ENCODE measurements at regions not wholly inside any gene's neighbourhood (a gene's known extent, or its start where the extent isn't known, plus 50 kb on each side); places are given as distances from the start of the nearest gene placed in this dataset.

DNA sequence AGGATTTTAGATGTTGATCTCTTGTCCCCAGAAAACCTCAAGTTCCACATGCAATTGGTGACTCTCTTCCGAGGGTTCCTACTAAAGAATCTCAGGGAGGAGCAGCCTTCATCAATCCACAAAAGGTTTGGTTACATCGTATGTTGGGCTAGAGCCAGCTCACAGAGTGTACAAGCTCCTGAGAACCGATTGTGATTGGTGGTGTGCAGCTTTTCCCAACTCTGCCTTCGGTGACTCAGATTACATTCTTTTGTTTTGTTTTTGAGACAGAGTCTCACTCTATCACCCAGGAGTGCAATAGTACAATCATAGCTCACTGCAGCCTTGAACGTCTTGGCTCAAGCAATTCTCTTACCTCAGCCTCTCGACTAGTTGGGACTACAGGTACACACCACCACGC lies 172.4 kb downstream of the PMP22 start:
- H3K4me3 Mint-ChIP-seq, result no peak overlapping the region
- H3K9me3 Mint-ChIP-seq, result no peaks in the 10 kb centered on the region
- no peaks in the 10 kb centered on the region for H3K36me3 Mint-ChIP-seq
- H3K27ac Mint-ChIP-seq, result no peak overlapping the region
- no peaks in the 10 kb centered on the region for H3K4me1 Mint-ChIP-seq
- H3K27me3 Mint-ChIP-seq, result peaks cover 4 to 8% of the 10 kb centered on the region in 2 donors
- ATAC-seq (replicated peaks) (no peak), DNase-seq (no peak)

DNA sequence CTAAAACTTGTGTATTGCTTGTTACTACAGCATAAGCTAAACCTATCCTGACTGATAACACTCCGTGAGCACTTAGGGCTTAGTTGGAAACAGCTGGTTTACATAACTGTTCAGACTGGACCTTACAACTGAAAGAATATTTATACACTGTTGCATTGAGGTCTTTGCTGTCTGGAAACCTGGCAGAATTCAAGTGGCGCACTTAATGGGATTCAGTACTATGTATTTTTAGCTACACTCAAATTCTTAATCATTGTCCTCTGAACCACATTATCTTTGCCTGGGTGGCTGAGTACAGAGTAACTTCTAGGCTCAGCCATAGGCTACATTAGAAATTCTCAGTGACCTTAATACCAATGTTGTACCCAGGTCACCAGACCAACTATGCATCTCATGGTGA lies 172.9 kb downstream of the PMP22 start:
- ATAC-seq (replicated peaks) (no peak), DNase-seq (no peak)
- Mint-ChIP-seq H3K4me1 (no peaks in the 10 kb centered on the region), H3K27ac (no peak overlapping the region), H3K9me3 (no peaks in the 10 kb centered on the region), H3K36me3 (no peaks in the 10 kb centered on the region), H3K4me3 (no peak overlapping the region), H3K27me3 (peaks cover 8 to 11% of the 10 kb centered on the region in 2 donors)

DNA sequence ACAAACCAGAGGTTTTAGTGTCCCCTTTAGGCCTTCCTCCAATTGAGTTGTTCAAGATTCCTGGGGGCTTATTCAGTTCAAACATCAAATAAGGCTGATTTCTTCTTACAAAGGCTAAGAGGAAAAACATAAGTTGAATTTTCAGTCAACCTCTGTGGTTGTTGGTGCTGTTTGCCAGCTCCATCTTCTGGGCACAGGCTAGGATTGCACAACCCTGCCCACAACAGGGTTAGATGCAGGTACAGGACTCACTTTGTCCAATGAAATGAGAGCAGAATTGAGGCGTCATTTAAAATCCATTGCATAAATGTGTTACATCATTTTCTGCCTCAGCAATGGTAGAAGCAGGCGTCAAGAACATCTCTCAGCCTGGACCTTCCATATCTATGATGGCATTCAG lies 173.3 kb downstream of the PMP22 start:
- ATAC-seq (replicated peaks) (no peak), DNase-seq (no peak)
- Mint-ChIP-seq H3K4me1 (no peaks in the 10 kb centered on the region), H3K4me3 (no peak overlapping the region), H3K9me3 (no peaks in the 10 kb centered on the region), H3K27ac (no peak overlapping the region), H3K27me3 (peaks cover 9 to 12% of the 10 kb centered on the region in 2 donors), H3K36me3 (no peaks in the 10 kb centered on the region)

DNA sequence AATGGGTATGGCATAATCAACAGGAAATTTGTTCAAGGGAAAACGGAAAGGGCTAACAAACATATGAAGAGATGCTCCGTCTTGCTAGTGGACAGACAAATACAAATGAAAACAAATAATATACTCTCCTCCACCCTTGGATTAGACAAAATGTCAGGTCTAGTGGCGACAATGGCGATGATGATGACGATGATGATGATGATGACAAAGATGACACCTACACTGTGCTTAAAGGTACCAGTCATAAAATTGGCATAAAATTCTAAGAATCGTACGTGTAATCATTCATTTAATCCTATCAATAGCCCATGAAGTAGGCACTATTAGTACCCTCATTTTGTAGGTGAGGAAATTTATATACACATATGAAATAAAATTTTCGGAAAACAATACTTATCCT lies 174.6 kb downstream of the PMP22 start:
- H3K27me3 Mint-ChIP-seq, result peaks cover 9 to 12% of the 10 kb centered on the region in 2 donors
- no peak overlapping the region for H3K4me3 Mint-ChIP-seq
- no peak overlapping the region for H3K27ac Mint-ChIP-seq
- no peak for ATAC-seq (replicated peaks)
- no peaks in the 10 kb centered on the region for H3K36me3 Mint-ChIP-seq
- H3K4me1 Mint-ChIP-seq, result no peaks in the 10 kb centered on the region
- H3K9me3 Mint-ChIP-seq, result no peaks in the 10 kb centered on the region
- no peak for DNase-seq

DNA sequence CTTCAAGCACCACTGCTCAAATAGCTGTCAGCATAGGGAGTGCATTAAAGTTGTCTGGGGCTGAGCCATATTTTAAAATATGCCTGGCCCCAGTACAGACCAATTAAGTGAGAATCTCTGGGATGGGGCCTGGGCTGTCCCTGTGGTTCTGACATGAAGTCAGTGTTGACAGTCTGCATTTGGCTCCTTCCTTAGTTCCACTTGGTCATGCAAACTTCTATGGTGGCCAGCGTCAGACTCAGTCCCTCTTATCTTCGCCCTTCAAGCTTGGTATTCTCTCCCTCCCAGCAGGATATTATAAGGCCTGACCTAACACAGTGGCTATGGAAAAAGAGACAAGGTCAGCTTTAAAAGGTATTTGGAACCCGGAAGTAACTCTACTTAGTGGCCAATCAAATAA lies 177.2 kb downstream of the PMP22 start:
- Mint-ChIP-seq H3K36me3 (no peaks in the 10 kb centered on the region), H3K27me3 (peaks cover 9 to 12% of the 10 kb centered on the region in 2 donors), H3K4me3 (no peak overlapping the region), H3K4me1 (no peaks in the 10 kb centered on the region), H3K9me3 (no peaks in the 10 kb centered on the region), H3K27ac (no peak overlapping the region)
- DNase-seq, result no peak
- no peak for ATAC-seq (replicated peaks)

DNA sequence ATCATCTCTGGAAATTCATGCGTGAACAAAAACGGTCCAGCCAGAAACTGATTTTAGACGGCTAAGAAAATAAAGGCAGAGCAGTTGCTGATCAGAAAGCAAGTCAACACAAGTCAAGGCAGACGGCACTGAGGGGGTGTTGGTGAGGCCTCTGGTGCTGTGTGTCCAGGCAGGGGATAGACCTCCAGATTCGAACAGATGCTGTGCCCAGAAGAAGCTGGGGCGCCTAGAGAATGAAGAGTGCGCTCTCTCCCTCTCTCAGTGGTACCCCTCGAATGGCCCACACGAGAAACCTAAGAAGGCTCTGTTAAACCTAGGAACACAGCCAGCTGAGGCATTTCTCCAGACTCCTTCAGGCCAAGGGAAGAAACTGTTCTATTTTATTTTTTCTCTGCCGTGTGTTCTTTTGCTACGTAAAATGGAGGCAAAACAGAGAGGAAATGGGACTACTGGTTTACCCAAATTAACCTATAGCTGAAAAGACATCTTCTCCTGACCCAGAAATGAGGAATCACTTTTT lies 178.3 kb downstream of the PMP22 start:
- H3K27ac Mint-ChIP-seq, result no peak overlapping the region
- H3K27me3 Mint-ChIP-seq, result peaks cover 9 to 12% of the 10 kb centered on the region in 2 donors
- H3K4me3 Mint-ChIP-seq, result no peak overlapping the region
- H3K9me3 Mint-ChIP-seq, result no peaks in the 10 kb centered on the region
- ATAC-seq (replicated peaks) (no peak), DNase-seq (no peak)
- H3K36me3 Mint-ChIP-seq, result no peaks in the 10 kb centered on the region
- no peaks in the 10 kb centered on the region for H3K4me1 Mint-ChIP-seq

DNA sequence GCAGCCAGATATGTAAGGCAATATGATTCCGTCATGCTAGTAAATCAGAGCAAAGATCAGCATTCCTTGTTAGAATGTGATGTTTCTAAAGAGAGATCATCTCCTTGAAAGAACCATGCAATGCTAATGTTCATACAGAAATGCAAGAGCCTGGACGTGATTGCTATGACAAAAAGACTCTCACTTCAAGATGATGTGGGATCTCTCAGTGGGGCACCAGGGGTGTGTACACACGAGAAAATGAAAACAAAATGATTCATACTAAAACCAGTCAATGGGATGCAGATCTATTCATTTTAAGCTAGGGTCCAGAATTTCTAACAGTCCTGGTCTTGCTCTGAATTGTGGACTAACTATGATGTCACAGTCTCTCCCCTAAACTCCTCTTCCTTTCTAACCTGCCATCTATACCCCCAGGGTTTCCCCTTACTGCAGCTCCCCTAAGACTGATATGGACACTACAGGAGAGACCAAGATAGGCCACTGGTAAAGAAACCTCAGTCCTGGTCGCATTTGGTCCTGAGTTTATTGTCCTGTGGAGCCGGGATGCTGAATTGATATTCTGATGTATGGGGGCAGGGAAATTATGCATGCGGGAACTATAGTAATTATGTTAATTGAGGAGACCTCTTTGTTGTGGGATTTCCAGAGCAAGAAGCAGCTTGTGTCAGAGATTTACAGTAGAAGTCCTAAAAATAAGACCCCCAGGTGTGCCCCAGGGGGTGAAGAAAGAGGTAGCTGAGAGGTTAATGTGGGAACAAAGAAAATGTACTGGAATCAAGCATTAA lies 179.0 kb downstream of the PMP22 start:
- Mint-ChIP-seq H3K27me3 (peaks cover 9 to 12% of the 10 kb centered on the region in 2 donors), H3K27ac (no peak overlapping the region), H3K36me3 (no peaks in the 10 kb centered on the region), H3K9me3 (no peaks in the 10 kb centered on the region), H3K4me1 (no peaks in the 10 kb centered on the region), H3K4me3 (no peak overlapping the region)
- ATAC-seq (replicated peaks) (no peak), DNase-seq (no peak)

DNA sequence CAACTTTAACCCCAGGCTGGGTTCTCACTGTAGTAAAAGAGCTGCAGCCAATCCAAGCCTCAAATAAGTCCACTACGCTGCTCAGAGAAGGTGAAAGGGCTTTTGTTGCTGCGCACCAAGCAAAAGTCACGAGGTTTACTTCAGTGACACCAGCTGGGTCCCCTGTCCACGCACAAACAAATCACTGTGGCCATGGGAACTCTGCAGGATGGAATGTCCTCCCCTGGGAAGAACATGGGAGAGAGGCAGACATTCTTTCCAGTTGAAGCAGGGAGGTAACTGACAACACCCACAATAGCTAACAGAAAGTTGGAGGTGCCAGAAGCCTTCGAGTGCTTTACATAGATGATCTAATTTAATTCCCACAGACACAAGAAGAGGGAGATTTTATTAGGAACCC lies 181.9 kb downstream of the PMP22 start:
- H3K27me3 Mint-ChIP-seq, result peaks cover 5 to 7% of the 10 kb centered on the region in 2 donors
- ATAC-seq (replicated peaks) (no peak), DNase-seq (no peak)
- no peak overlapping the region for H3K27ac Mint-ChIP-seq
- no peak overlapping the region for H3K4me3 Mint-ChIP-seq
- no peaks in the 10 kb centered on the region for H3K4me1 Mint-ChIP-seq
- no peaks in the 10 kb centered on the region for H3K9me3 Mint-ChIP-seq
- no peaks in the 10 kb centered on the region for H3K36me3 Mint-ChIP-seq

DNA sequence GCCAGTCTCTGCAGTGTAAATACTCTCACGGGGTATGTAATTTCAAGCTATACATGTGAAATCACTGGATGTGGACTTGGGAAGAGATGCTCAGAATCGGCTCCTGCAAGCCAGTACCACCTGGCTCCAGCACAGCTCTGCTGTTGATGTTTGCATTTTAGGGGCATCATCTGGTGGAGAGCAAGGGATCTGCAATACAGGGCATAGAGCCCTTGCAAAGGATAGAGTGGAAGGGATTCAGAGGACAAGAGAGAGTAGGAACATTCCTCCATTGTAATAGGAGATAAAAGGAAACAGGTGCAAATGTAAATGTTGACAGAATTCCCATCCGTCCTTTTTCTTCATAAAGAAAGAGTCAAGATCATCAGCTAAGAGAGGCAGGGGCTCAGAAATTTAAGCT lies 184.1 kb downstream of the PMP22 start:
- DNase-seq (no peak), ATAC-seq (replicated peaks) (no peak)
- no peak overlapping the region for H3K27ac Mint-ChIP-seq
- no peaks in the 10 kb centered on the region for H3K4me1 Mint-ChIP-seq
- H3K4me3 Mint-ChIP-seq, result no peak overlapping the region
- no peaks in the 10 kb centered on the region for H3K36me3 Mint-ChIP-seq
- H3K9me3 Mint-ChIP-seq, result no peaks in the 10 kb centered on the region
- H3K27me3 Mint-ChIP-seq, result no peaks in the 10 kb centered on the region

DNA sequence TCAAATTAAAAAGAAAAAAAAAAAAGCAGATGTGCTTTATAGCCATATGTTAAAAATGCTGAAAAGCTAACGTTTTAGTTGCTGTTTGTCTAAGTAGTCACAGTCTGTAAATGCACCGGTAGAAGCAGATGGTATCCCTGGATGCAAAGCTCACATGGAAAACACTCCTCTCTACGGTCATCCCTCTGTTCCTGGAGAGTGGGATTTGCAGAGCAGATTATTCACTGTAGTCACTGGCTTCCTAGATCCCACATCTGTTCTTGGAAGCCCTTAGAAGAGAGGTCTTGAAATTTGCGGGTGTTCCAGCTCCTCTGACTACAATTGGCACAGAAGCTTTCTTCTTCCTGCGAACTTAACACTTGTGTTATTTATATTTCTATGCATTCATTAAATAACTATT lies 186.6 kb downstream of the PMP22 start:
- no peak for ATAC-seq (replicated peaks)
- no peaks in the 10 kb centered on the region for H3K9me3 Mint-ChIP-seq
- DNase-seq, result no peak
- no peaks in the 10 kb centered on the region for H3K27me3 Mint-ChIP-seq
- H3K27ac Mint-ChIP-seq, result no peak overlapping the region
- H3K4me3 Mint-ChIP-seq, result no peak overlapping the region
- no peaks in the 10 kb centered on the region for H3K36me3 Mint-ChIP-seq
- no peaks in the 10 kb centered on the region for H3K4me1 Mint-ChIP-seq

DNA sequence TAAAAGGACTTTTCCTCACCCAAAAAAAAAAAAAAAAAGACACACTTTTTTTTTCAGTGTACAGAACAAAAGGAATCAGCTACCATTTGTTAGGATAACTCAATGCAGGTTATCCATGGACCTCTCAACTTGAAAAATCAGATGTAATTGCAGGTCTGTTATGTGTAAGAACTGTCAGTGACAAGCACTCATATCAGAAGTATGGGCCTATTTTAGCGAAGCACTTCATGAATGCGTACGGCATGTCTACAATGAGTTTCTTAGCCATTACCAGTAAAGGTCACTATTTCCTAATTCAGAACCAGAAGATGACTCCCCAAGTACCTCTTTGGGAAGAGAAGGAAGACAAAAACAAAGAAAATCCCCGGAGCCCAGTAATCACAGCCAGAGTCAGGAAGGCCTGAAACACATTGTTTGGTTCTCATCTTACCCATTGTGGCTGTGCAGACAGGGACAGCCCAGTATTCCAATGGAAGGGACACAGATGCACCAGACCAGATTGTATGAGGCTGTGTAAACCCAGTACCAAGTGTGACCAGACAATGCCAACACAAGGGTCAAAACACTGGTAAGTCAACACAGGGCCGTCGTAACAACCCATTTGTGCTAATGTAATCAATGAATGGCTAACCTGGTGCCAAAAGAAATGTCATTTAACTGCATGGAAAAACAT lies 188.0 kb downstream of the PMP22 start:
- no peak overlapping the region for H3K27ac Mint-ChIP-seq
- H3K27me3 Mint-ChIP-seq, result no peaks in the 10 kb centered on the region
- no peaks in the 10 kb centered on the region for H3K4me1 Mint-ChIP-seq
- no peaks in the 10 kb centered on the region for H3K9me3 Mint-ChIP-seq
- no peaks in the 10 kb centered on the region for H3K36me3 Mint-ChIP-seq
- ATAC-seq (replicated peaks), result no peak
- DNase-seq, result no peak
- H3K4me3 Mint-ChIP-seq, result no peak overlapping the region

DNA sequence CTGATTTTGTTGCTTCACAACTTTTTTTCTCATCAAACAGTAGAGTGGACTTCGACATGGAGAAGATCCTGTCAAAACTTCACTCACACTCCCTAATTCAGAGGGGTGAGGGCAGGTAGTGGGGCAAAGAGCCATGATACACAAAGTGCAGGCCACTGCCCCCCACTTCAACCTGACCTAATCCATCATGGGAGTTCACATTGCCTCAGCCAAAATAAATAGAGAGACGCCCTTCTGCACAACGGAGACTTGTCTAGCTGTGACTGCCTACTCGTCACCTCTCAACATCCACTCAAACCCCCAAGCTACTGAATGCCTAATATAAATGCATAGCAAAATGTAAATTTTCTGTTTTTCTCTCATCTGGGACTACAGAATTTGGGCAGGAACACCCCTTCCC lies 213.2 kb downstream of the PMP22 start:
- Mint-ChIP-seq H3K9me3 (peaks cover 0 to 2% of the 10 kb centered on the region in 2 donors), H3K27ac (no peak overlapping the region)
- no peak for DNase-seq

DNA sequence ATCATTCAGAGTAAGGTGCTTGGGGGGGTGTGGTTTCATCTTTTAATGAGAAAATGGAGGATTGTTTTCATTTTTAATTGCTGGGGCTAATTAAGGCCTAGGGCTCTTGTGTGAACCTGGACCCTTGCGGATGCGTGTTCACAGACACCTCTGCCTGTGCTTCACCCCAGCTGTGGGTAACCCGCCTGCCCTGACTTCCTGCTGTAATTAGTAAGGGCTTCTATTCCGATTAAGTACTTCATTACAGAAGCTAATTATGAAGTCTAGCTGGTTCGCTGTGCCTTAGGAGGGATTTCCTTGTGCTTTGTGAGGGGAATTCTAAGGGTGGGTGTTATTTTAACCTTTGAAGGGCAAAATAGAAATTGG lies 215.3 kb downstream of the PMP22 start:
- H3K27me3 Mint-ChIP-seq, result peaks cover 14 to 30% of the 10 kb centered on the region in 2 donors
- no peaks in the 10 kb centered on the region for H3K4me1 Mint-ChIP-seq
- H3K27ac Mint-ChIP-seq, result no peak overlapping the region
- no peak for DNase-seq
- no peak overlapping the region for H3K4me3 Mint-ChIP-seq
- H3K36me3 Mint-ChIP-seq, result no peaks in the 10 kb centered on the region
- H3K9me3 Mint-ChIP-seq, result peaks cover 0 to under 1% of the 10 kb centered on the region in 2 donors
- no peak for ATAC-seq (replicated peaks)

More for the DNA sequence above, 213.2 kb downstream of the PMP22 start:
- Mint-ChIP-seq H3K27me3 (peaks cover 21 to 30% of the 10 kb centered on the region in 2 donors), H3K4me1 (no peaks in the 10 kb centered on the region), H3K36me3 (no peaks in the 10 kb centered on the region), H3K4me3 (no peak overlapping the region)
- ATAC-seq (replicated peaks), result no peak

DNA sequence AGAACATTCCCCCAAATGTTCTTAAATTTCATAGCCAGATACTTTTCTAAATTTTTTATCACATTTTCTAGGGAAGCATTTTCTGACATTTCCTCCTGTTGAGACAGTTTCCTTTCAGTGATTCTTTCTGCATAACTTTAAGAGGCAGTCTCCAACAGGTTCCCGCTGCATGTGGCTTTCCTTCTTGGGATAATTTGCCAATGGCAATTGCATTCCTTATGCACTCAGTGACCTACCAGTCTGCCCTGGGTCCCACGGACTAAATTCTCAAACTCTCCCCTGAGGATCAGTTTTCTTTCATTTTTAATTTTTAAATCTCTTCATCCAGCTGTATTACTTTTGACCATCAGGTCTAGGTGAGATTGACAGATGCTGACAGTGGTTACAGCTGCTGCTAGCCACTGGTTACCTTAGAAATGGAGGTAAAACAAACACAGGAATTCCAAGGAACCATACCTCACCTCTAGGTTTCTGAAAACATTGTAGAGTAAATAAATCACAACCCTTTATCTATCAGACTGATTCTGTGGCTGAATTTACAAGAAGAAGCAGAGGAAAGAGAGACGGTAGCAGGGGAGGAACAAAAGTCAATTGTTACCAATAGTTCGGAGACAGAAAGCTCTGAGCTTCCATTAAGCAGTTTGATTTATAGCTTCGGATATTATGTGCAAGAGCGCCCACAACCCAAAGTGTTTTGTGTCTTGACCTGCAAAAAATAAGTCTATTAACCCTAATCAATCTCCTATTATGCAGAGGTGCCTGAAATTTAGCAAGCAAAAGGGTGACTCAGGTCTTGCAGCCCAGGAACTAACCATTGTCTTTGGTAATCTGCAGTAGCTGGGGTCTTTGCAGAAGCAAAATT lies 216.0 kb downstream of the PMP22 start:
- H3K9me3 Mint-ChIP-seq, result no peaks in the 10 kb centered on the region
- no peak overlapping the region for H3K4me3 Mint-ChIP-seq
- DNase-seq (no peak), ATAC-seq (replicated peaks) (no peak)
- H3K27me3 Mint-ChIP-seq, result peaks cover 14 to 34% of the 10 kb centered on the region in 2 donors
- H3K4me1 Mint-ChIP-seq, result no peaks in the 10 kb centered on the region
- H3K27ac Mint-ChIP-seq, result no peak overlapping the region
- no peaks in the 10 kb centered on the region for H3K36me3 Mint-ChIP-seq
